ENCODE measurements at regions not wholly inside any gene's neighbourhood (a gene's known extent, or its start where the extent isn't known, plus 50 kb on each side); places are given as distances from the start of the nearest gene placed in this dataset.

DNA sequence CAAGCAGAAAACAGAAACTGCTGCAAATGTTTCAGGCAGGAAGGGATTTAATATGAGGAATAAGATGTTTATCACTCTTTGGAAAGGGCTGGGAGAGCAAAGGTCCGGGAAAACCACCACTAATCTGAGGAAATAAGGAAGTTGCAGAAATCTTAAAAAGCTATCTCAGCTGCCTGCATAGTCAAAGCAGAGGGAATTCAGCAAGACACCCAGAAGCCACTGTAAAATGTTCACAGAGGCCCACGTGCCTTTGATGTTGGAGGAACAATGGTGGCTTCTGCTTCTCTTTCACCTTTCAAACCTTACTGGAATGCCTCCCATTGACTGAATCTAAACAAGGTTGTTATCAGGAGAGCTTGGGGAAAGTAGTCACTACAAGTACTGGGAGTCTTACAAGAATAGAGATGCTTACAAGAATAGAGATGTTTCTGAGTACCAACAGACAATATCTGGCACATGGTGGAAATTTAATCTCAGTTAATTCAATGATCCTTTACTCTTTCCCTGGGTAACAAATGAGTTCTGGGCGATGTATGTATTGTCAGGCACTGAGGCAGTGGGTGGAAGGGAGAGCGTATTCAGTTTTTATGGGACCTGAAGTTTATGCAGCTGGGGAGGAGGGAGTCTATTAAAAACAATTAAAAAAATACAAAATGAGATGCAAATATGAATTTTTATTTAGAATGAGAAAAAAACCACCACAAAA lies 56.1 kb upstream of the MED13 start:
- Histone ChIP-seq H3K27me3 (ENCODE audit: control insufficient read depth, insufficient read depth, low read length) (no peaks in the 10 kb centered on the region), H3K4me3 (ENCODE audit: low read depth, low read length) (no peak overlapping the region), H3K36me3 (ENCODE audit: control insufficient read depth, insufficient read depth, low read length) (no peaks in the 10 kb centered on the region)
- TF ChIP-seq, protein P1, sequence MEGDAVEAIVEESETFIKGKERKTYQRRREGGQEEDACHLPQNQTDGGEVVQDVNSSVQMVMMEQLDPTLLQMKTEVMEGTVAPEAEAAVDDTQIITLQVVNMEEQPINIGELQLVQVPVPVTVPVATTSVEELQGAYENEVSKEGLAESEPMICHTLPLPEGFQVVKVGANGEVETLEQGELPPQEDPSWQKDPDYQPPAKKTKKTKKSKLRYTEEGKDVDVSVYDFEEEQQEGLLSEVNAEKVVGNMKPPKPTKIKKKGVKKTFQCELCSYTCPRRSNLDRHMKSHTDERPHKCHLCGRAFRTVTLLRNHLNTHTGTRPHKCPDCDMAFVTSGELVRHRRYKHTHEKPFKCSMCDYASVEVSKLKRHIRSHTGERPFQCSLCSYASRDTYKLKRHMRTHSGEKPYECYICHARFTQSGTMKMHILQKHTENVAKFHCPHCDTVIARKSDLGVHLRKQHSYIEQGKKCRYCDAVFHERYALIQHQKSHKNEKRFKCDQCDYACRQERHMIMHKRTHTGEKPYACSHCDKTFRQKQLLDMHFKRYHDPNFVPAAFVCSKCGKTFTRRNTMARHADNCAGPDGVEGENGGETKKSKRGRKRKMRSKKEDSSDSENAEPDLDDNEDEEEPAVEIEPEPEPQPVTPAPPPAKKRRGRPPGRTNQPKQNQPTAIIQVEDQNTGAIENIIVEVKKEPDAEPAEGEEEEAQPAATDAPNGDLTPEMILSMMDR (IDR thresholded peaks at IDR 0.05; ENCODE audit: insufficient read depth, low read length, poor library complexity, severe bottlenecking) = no peak
- DNase-seq (ENCODE audit: low read depth) = no peak

GRCh38 chr17:62119373-62119772 lies 54.3 kb upstream of the MED13 start:
- H3K36me3 ChIP-seq (ENCODE audit: control insufficient read depth, insufficient read depth, low read length) = no peaks in the 10 kb centered on the region
- DNase-seq (ENCODE audit: low read depth) = no peak
- H3K4me3 ChIP-seq (ENCODE audit: low read depth, low read length) = no peak overlapping the region
- no peaks in the 10 kb centered on the region for H3K27me3 ChIP-seq (ENCODE audit: control insufficient read depth, insufficient read depth, low read length)
- TF ChIP-seq, protein P1 (IDR thresholded peaks at IDR 0.05; ENCODE audit: insufficient read depth, low read length, poor library complexity, severe bottlenecking) = no peak

All from kidney epithelial cell (primary cell).